NCI-H1417 (cell line): ENCODE measurements at regions not wholly inside any gene's neighbourhood (a gene's known extent, or its start where the extent isn't known, plus 50 kb on each side); places are given as distances from the start of the nearest gene placed in this dataset.

Experiments
- DNase-seq, 3 experiments: peaks; one replicate each; lab custom pipeline; 2025; lab: John Stamatoyannopoulos, UW

GRCh38 chr6:8758412-8758811, 323.1 kb upstream of the SLC35B3 start:
- no peak for DNase-seq

- DNase-seq = no peak
These were observed 315.3 kb upstream of the SLC35B3 start for GRCh38 chr6:8750627-8751026.

GRCh38 chr6:8749465-8749864, 314.1 kb upstream of the SLC35B3 start:
- DNase-seq = peak in 2 of 3 experiments; percentile 1 to 78

- DNase-seq = no peak
These were observed 307.9 kb upstream of the SLC35B3 start for GRCh38 chr6:8743170-8743745.

- no peak for DNase-seq
These were observed 304.1 kb upstream of the SLC35B3 start for GRCh38 chr6:8739454-8739853.

GRCh38 chr6:8738951-8739350, 303.6 kb upstream of the SLC35B3 start:
- no peak for DNase-seq

- no peak for DNase-seq
These were observed 301.0 kb upstream of the SLC35B3 start for GRCh38 chr6:8736156-8736895.

GRCh38 chr6:8733879-8734278, 298.5 kb upstream of the SLC35B3 start:
- DNase-seq = no peak

- no peak for DNase-seq
These were observed 296.5 kb upstream of the SLC35B3 start for GRCh38 chr6:8731874-8732273.

- DNase-seq = no peak
These were observed 275.5 kb upstream of the SLC35B3 start for GRCh38 chr6:8710668-8711431.

GRCh38 chr6:8707956-8708772, 272.8 kb upstream of the SLC35B3 start:
- DNase-seq = peak; percentile 21 to 63 (median 35)

- DNase-seq = no peak
These were observed 272.0 kb upstream of the SLC35B3 start for GRCh38 chr6:8707369-8707768.

- DNase-seq = peak in 1 of 3 experiments; percentile 2
These were observed 270.2 kb upstream of the SLC35B3 start for GRCh38 chr6:8705435-8706020.

GRCh38 chr6:8703059-8703458, 267.7 kb upstream of the SLC35B3 start:
- DNase-seq = peak in 1 of 3 experiments; percentile 30

GRCh38 chr6:8688821-8689220, 253.5 kb upstream of the SLC35B3 start:
- DNase-seq = no peak

- no peak for DNase-seq
These were observed 250.7 kb upstream of the SLC35B3 start for GRCh38 chr6:8686077-8686476.

GRCh38 chr6:8683204-8683603, 247.9 kb upstream of the SLC35B3 start:
- no peak for DNase-seq

GRCh38 chr6:8679823-8680222, 244.5 kb upstream of the SLC35B3 start:
- DNase-seq = no peak

- DNase-seq = no peak
These were observed 243.1 kb upstream of the SLC35B3 start for GRCh38 chr6:8678466-8678865.

- peak in 1 of 3 experiments; percentile 43 for DNase-seq
These were observed 238.8 kb upstream of the SLC35B3 start for GRCh38 chr6:8674126-8674525.

- peak in 1 of 3 experiments; percentile 16 for DNase-seq
These were observed 237.5 kb upstream of the SLC35B3 start for GRCh38 chr6:8672882-8673281.

GRCh38 chr6:8670792-8671191, 235.4 kb upstream of the SLC35B3 start:
- no peak for DNase-seq
